ENCODE measurements at regions not wholly inside any gene's neighbourhood (a gene's known extent, or its start where the extent isn't known, plus 50 kb on each side); places are given as distances from the start of the nearest gene placed in this dataset.
"Not testable (repeated sequence)": the region's sequence is repeated elsewhere in the genome, so short reads cannot be mapped to it uniquely, and the experiment has no call there.

DNA sequence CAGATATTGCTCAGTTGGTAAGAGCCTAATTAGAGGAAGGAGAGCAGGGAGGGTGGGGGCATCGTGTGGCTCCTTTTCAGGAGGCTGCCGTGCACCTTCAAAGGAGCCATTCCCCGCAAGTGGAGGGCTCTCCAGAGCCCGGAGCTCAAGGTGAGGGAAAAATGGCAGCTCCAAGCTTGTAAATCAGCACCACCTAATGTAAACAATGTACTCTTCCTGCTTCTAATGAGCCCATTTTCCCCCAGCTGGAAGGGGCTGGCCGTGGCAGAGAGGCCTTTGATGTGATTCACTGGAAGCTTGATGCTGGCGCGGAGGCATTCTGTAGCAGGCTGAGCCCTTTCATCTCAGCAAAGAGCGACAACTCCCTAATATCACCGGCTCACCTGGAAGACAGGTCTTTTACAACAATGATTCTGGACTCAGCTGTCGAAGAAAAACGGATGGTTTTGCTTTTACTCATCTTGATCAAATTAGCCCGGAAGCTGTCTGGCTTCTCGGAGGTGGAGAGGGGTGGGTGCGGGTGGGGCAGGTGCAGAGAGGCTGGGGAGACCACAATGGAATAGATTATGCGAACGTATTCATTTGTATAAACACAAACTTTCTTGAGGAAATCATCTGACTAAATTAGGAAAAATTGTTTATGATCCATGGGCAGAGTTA is 112.5 kb downstream of the RRAGC start:
- no peak for DNase-seq

DNA sequence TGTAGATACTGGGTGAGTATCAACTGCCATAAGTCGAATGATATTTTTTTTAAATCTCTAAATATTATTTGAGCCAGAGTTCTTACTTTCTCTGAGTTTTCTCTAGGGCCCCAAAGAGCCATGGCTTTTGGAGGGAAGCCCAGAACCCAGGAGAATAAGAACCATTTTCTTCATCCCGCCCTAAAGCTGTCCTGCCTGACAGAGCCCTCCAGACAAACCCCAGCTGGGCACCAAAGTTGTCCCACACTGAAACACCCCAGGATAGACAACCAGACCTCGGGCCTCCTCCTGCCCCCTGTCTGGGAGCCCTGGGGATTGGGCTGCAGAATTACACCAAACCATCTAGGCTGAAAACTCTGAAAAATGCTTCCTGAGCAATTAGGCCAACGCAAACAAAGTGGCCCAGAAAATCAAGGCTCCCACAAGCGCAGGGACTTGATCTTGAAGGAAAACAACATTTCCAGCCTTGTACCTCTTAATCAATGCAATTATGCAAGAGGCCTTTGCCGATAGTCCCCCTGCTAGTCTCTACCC is 113.1 kb downstream of the RRAGC start:
- no peak for DNase-seq

DNA sequence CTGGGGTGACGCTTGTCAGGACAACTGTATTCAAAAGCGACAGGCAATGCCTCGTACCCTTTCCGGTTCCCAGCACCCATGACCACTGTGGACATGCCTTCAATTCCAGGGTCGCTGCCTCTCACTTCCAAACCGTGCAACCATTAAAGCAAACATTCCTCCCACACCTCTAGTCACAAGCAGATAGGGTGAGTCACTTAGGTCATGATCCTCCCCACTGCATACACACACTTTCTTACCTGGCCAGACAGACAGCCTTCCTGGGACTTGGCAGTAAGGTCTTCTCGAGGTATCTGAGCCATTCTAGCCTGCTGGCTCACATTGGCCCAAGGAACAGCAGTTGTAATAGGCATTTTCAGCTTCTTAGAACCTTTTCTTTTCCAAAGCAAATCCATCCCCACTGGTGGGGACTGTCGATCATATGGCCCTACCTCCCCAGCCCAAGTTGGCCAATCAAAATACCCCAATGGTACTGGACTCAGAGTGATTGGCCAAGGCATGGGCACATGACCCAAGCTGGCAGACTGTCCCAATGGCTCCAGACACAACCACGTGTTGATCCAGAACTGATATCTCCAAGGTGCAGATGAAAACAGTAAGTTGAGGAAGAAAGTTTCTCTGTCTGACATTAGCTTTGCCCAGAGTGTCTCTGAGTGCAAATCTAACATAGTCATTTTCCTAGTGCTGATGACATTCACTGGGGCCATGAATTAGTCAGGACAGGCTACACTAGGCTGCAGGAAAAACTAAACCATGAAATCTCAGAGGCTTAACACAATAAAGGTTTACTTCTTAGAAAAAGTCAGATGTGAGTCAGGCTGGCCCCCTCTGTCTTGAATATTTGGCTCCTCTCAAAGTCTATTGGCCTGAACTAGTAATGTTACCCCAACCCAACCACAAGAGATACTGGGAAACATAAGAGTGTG is 113.8 kb downstream of the RRAGC start:
- DNase-seq: no peak

DNA sequence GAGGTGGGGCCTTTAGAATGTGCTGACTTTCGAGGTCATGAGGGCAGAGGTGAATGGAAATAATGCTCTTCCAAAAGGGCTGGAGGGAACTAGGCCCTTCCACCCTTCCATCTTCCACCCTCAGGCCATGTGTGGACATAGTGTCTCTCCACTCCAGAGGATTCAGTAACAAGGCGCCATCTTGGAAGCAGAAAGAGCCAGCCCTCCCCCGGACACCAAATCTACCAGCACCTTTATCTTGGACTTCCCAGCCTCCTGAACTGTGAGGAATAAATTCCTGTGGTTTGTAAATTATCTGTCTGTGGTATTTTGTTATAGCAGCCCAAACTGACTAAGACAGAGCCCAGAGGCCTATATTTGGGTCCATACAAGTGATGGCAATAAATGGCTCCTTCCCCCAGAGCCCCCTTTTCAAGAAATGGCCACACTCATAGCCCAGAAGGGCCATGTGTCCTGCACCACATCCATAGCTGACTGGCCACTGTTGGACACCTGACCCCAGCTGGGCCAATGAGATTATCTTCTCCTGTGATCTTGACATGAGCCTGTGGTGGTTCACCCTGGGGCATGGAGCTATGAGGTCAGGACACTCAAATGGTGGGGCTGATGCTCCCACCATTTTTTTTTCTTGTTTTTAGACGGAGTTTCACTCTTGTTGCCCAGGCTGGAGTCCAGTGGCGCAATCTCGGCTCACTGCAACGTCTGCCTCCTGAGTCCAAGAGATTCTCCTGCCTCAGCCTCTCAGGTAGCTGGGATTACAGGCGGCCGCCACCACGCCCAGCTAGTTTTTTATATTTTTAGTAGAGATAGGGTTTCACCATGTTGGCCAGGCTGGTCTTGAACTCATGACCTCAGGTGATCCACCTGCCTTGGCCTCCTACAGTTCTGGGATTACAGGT is 114.9 kb downstream of the RRAGC start:
- no peak for DNase-seq

DNA sequence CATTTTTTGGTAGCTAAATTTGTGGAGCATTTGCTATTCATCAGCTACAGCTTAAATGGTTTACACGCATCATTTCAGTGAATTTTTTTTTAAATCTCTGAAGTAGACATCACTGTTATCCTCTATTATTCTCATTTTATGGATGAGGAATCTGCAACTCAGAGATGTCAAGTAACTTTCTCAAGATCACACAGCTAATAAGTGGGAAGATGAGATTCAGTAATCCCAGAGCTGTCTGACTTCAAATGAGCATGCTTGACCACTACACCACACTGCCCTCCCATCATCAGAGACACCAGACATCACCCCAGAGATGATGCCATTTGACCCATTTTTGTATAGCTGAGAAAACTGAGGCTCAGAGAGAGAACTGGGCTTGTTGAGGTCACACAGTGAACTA is 116.4 kb downstream of the RRAGC start:
- DNase-seq: no peak

DNA sequence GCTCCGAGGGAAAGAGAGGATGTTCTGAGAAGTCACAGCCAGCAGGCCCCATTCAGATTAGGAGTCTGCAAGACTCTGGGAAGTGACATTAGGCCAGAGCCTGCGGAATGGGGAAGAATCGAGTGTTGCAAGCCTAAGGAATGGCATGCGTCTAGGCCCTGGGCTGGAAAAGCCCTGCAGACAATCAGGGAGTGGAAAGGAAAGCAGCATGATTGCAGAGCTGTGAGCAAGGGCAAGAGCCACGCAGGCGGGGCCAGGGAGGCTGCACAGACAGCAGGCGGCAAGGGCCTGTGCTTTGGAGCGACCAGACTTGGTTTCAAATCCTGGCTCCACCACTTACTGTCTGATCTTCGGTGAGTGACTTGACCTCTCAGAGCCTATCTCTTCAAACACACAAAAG is 118.2 kb downstream of the RRAGC start:
- DNase-seq: no peak

DNA sequence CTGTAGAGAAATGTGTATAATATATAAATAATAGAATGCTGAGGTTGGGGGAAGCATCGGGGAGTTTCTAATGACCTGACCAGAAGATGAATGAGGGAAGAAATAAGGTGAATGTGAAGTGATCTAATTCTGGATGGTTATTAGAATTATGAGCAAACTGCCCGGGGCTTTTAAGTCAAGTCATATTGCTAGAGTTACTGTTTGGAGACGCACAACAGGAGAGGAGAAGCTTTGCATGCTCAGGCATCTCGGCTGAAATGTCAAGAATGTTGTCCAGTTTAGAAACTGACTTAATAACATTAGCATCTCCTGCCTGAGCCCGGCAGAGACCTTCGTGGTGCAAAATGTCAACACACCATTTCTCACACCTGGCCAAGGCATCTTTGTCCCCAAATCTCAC is 119.1 kb downstream of the RRAGC start:
- no peak for DNase-seq

DNA sequence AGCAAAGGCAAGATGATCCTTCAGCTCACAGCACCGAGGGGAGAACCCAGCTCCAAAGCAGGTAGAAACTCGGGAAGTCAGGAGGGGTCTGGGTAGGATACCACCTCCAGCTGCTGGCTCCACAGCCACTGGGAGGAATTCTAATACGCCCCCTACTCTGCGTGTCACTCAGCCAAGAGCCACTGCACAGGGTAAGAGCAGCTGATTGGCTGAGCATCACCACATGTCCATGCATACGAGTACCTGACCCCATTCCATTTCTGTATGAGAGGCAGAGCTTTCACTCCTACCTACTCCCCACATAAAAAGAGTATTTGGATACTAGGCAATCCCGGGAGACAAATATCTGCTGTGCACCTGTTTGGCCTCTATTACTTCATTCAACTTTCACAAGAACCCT is 121.4 kb downstream of the RRAGC start:
- no peak for DNase-seq

DNA sequence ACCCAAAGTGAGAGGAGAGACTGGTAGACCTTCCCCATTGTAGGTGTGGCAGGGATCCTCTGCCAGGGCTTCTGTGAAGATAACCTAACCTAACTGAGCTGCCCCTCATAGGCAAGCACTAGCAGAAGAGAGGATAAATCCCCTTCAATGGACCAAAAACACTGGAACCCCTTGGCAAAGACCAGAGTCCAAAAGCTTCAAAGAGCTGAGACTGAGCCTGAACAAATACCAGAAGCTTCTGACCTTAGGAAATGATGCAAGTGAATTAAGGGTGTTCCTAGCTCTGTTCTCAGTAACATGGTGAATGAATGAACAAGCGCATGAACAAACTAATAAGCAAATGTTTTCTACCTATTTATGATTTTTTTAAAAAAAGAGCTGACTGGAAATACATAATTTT is 123.2 kb downstream of the RRAGC start:
- DNase-seq: no peak

DNA sequence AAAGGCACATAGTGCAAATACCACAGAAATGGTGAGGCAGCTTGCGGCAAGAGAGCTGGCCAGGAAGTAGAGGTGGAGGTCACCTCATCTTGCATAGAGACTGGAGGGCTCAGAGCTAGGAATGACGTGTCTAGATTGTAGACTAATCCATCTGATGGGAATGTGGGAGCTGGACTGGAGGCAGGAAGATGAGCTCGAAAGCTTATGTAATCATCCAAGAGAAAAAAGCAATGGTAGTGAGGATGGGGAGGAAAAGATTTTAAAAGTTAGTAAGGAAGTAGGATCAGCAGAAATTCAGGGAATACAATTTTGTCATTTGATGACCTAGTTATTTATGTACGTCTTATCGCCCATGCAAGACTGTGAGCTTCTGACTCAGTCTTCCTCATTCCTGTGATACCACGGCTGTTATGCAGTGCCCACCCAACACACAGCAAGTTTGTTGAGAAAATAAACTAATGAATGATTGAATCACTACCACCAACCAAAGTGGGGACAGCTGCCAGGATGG is 123.9 kb downstream of the RRAGC start:
- DNase-seq: no peak

DNA sequence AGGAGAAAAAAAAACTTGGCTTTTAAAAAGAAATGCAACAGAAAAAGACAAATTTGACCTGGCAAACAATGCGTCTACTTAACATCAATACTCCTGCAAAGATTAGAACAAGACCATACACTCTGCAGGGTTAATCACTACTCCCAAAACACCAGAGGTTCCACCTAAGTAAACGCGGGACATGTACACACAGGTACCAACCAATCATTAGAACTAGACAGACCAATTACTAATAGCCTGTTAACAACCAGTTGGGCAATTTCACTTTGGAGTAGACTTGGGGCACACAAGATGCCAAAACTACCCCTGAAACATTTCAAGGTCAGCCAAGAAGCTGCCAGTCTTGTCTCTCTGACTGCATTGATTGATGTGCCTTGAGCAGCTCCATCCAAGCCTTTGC is 125.8 kb downstream of the RRAGC start:
- DNase-seq: no peak

DNA sequence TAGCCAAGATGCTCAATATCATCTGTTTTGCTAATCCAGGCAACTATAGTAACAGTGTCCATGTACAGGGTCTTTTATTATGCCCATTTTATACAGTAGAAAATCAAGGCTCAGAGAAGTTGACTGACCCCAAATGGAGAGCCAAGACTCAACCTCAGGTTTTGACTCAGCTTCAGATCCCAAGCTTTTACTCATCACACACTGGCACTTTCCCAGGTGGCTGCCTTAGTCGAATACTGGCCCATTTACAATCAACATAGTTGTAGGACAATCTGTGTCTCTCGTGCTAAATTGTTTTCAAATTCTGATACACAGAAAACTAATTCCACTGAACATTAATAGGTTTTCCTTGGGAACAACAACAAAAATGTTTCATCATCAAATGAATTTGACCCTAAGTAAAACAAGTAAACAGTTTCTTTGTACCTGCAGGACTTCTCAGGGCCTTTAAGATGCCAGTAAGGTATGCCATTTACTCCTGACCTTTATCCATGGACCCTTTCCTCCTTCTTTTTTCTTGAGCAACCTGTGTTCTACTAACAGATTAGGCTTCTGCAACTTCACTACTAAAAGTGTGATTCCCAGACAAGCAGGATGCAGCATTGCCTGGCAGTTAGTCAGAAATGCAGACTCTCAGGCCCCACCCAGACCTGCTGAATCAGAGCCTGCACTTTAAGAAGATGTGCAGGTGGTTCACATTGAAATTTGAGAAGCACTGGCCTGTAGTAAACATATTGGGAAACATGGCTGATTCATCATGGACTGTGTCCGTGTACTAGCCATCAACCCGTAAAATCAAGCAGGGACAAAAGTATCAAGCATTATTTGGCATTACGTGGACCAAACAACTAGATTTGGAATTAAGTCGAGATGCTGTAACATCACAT is 128.8 kb downstream of the RRAGC start:
- no peak for DNase-seq

DNA sequence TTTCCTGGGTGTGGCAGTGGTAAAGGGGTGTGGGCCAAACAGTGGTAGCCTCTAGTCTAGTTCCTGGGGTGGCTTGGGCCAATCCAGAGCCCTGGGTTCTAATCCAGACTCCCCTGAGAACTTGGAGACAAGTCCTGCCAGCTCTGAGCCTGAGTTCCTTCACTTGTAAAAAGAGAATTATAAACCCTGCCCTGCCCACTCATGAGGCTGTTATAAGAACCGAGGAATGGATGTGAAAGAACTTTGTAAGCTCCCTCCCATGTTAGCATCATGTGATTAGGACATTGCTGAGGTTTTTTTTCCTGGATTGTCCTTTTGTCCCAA is 131.0 kb downstream of the RRAGC start:
- DNase-seq: no peak

DNA sequence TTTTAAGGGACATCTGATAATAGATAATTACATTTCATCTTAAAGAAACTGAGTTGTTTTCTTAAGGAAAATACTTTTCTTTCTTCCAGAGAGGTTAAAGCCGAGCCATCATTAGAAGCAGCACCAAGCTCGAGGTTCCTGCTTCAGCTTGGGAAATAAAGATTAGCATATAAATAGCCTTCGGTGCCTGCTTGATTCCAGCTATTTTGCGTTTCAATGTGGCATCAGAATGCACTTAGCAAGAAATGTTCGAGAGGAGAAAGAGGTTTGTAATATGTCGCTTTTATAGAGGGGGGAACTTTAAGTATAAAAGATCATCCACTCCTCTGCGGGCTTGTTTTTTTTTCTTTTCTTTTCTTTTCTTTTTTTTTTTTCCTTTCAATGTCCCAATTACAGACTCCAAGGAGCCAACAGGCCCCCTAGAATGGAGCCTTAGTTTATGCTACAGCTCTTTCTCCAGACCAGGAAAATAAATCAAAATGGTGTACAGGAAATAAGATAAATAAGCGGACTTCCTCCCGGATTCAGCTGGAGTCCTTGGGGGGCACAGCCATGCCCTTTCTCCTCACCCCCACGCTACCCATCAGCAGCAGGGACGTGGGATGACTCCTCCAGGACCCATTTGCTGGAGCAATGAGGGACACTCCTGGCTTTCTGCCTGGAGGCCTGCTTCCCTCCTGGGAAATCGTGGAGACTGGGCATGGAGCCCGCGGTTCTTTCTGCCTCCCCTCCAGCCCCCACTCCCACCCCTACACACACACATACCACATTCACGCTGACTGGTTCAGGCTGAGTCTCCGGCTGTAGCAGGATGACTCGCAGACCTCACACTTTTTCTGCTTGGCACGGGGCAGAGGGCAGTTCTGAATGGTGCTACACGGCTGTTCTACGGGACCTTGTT is 131.6 kb downstream of the RRAGC start:
- no peak for DNase-seq

DNA sequence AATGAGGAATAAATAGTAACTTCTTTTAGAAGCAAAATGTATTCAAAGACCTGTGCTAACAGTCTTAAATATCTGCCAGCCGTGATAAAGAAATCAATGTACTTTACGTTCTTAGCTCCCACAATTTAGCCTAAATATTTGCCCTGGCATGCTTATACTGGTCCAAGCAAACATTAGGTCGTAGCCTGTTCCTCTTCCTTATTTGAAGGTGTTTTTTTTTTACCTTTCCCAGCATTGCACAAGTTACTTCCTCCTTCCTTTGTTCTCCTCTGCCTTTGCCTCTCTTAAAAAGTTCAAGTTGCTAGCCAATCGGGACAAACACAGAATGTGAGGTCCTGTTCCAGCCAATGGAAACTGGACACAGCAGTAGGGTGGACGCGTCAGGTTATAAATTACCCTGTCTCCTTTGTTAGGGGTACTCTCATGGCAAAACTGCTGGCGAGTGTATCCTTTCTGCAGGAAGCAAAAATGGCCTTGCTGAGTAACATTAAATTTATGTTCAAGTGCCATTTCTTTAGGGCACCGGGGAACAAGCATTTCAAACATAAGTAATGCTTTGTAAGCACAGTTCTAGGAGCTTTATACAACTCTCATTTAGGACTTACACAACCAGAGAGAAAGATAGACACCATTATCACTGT is 134.1 kb downstream of the RRAGC start:
- DNase-seq: not testable (repeated sequence)

DNA sequence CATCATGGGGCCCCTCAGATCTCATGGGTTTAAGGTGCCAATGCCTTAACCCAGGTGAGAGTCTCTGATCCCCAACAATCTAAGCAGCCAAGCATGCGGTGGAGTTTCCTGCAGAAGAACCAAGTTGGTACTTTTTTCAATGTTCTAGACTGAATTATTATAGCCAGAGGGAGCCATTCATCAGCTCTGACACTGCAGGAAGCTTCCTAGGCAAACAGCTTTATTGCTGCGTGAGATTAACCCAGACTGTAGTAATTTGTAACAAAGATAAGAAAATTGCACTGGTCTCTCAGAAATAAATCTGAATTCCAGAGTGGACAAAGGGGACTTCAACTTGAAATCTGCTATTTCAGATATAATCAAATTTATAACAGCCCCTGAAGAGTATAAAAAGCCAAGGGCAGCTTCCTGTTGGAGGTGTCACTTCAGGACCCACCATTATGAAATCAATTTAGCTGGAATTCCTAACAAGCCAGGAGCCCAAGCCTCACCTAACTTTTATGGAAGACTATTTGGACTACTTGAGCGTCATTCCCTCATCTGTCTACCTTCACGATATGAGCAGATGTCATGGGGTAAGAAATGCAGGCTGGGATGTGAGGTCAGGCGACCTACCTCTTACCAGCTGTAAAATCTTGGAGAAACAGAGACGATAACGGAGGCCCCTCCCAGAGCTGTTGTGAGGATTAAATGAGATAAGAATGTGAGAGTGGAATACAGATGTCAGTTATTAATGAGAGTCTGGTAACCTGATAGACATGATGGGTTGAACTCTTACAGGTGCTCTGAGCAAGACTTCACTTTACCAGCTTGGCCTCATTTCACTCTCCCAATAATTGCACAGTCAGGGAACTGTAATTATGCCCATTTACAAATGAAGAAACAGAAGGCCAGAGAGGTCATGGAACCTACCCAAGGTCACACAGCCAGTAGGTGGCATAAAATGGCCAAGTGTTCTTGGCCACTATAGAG is 135.1 kb downstream of the RRAGC start:
- no peak for DNase-seq

DNA sequence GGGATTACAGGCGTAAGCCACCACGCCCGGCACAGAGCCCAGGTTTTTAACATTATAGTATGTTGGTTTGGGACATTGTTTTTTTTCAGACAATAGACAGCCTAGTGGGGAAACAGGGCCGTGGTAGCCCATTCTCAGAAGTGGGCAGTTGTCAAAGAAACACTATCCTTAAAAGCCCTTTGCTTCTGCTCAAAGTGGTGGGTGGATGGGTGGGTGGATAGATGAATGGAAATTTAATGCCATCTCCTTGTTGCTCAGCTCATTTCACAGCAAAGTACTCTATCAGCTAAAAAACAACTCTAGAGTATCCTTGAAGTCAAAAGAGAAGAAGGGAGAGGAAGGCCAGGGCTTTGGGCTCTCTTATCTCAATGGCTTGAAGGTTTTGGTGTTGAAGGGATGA is 137.8 kb downstream of the RRAGC start:
- DNase-seq: no peak

DNA sequence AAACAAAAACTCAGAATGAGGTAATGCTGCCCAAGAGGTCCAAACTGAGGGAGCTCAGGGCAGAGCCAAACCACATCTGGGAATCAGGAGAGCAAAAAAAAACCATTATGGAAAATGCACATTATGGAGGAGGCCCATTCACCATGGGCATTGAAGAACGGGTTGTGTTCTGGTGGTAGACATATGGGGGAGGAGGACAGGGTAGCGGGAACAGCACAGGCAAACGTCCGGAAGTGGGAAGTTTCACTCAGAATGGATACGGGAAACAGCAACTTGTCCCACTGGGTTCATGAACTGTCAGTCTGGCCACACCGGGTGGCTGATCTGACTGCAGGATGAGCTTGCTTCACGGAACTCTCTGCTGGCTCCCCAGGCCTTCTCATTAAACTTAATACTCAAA is 139.7 kb downstream of the RRAGC start:
- no peak for DNase-seq

DNA sequence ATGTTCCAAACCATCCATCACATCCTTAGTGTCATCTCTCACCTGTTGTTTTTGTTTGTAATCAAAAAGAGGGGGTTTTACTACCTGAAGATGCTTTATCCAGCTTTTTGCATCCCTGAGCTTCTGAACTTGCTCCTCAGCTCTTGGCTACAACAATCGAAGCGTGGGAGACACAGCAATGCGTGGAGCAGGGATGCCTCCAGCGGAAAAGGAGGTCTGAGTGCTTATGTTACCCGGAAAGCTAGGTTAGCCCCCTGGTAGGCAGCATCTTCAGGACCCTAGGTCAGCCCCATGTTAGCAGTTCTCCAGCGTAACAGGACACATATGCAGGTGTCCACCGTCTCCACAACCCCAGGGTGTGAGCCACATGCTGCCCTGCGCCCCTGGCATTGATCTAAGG is 141.5 kb downstream of the RRAGC start:
- no peak for DNase-seq

All from CD4-positive, alpha-beta T cell treated with Interleukin-4 for 1 hour (primary cell).